Keratinocyte (primary cell): ENCODE measurements at regions not wholly inside any gene's neighbourhood (a gene's known extent, or its start where the extent isn't known, plus 50 kb on each side); places are given as distances from the start of the nearest gene placed in this dataset.

Source experiments
- DNase-seq: peaks from one replicate; pipeline ENCODE4 v3.0.0-alpha.2; 2011; ENCODE audit warnings: low read depth, missing footprints, low spot score
- FAIRE-seq: peaks from 2 replicates; lab custom pipeline; 2011; peaks lifted over from hg19 to GRCh38; lab: Jason Lieb, UNC
- H2AFZ ChIP-seq: 2 replicates; pipeline ENCODE4 v1.6.0; 2012; ENCODE audit warnings: low read length, control low read depth, inconsistent platforms; ENCODE audit not compliant: control insufficient read depth
- H3K27ac ChIP-seq: 2 replicates; pipeline ENCODE4 v1.5.1; 2011; ENCODE audit warnings: low read length; ENCODE audit not compliant: control insufficient read depth, insufficient read depth
- H3K27me3 ChIP-seq: 3 replicates; pipeline ENCODE4 v1.6.0; 2011; ENCODE audit warnings: low read length; ENCODE audit not compliant: control insufficient read depth, insufficient read depth; ENCODE audit errors: extremely low read depth
- H3K36me3 ChIP-seq, 2 experiments: 2 replicates in 1 of 2; 3 replicates in 1 of 2; pipeline ENCODE4 v1.5.1; 2011; ENCODE audit warnings: low read length in 2 of 2, mild to moderate bottlenecking in 1 of 2; ENCODE audit not compliant: control insufficient read depth in 2 of 2, insufficient read depth in 2 of 2; ENCODE audit errors: extremely low read depth in 1 of 2
- H3K4me1 ChIP-seq: 3 replicates; pipeline ENCODE4 v1.5.1; 2011; ENCODE audit warnings: low read length; ENCODE audit not compliant: control insufficient read depth, insufficient read depth; ENCODE audit errors: extremely low read depth
- H3K4me2 ChIP-seq: 3 replicates; pipeline ENCODE4 v1.6.0; 2011; ENCODE audit warnings: low read depth, low read length; ENCODE audit not compliant: control insufficient read depth, insufficient read depth; ENCODE audit errors: extremely low read depth
- H3K4me3 ChIP-seq, 3 experiments: fragments of 200-600 bp in 1 of 3; sonication (generic) in 1 of 3; 2 replicates in 2 of 3; 3 replicates in 1 of 3; pipeline ENCODE4 v1.5.1; 2011 to 2016; ENCODE audit warnings: low read length in 3 of 3, mild to moderate bottlenecking in 3 of 3, control low read depth in 2 of 3, inconsistent platforms in 1 of 3, low read depth in 1 of 3, mixed read lengths in 1 of 3, mixed run types in 1 of 3, moderate library complexity in 1 of 3; ENCODE audit not compliant: control insufficient read depth in 2 of 3, insufficient read depth in 2 of 3; ENCODE audit errors: extremely low read depth in 1 of 3
- H3K79me2 ChIP-seq: 2 replicates; pipeline ENCODE4 v1.6.0; 2012; ENCODE audit warnings: low read length; ENCODE audit not compliant: control insufficient read depth, insufficient read depth
- H3K9ac ChIP-seq: 3 replicates; pipeline ENCODE4 v1.6.0; 2011; ENCODE audit warnings: low read length; ENCODE audit not compliant: control insufficient read depth, insufficient read depth; ENCODE audit errors: extremely low read depth
- H3K9me1 ChIP-seq: 3 replicates; pipeline ENCODE4 v1.6.0; 2011; ENCODE audit warnings: low read length; ENCODE audit not compliant: control insufficient read depth, insufficient read depth; ENCODE audit errors: extremely low read depth
- H3K9me3 ChIP-seq: 2 replicates; pipeline ENCODE4 v1.5.1; 2012; ENCODE audit warnings: low read depth, low read length; ENCODE audit not compliant: control insufficient read depth
- H4K20me1 ChIP-seq: 3 replicates; pipeline ENCODE4 v1.6.0; 2011; ENCODE audit warnings: low read length; ENCODE audit not compliant: control insufficient read depth, insufficient read depth; ENCODE audit errors: extremely low read depth
- EZH2 ChIP-seq: IDR thresholded peaks from one replicate; pipeline ENCODE4 v1.6.1; 2012; ENCODE audit warnings: inconsistent platforms, mild to moderate bottlenecking, low read length, moderate library complexity
- dilution Hi-C: fragments of 300-500 bp; cut with MboI; formaldehyde crosslinking; loops from one replicate; pipeline ENCODE4 v1.7.0; 2020; ENCODE audit warnings: low sequenced_read_pairs; ENCODE audit not compliant: extremely low pct_ligation_motif_present
- TF ChIP-seq, protein P1 (sequence below), 3 experiments: IDR thresholded peaks in 1 of 3; conservative IDR thresholded peaks in 1 of 3; optimal IDR thresholded peaks in 1 of 3; 2 replicates in 2 of 3; 3 replicates in 1 of 3; pipeline versions ENCODE3 to v1.5.1; 2011; ENCODE audit warnings: low read length in 3 of 3, mild to moderate bottlenecking in 3 of 3, moderate library complexity in 2 of 3, control low read depth in 1 of 3, inconsistent platforms in 1 of 3; ENCODE audit not compliant: insufficient read depth in 2 of 3; ENCODE audit errors: extremely low read depth in 1 of 3

DNA sequence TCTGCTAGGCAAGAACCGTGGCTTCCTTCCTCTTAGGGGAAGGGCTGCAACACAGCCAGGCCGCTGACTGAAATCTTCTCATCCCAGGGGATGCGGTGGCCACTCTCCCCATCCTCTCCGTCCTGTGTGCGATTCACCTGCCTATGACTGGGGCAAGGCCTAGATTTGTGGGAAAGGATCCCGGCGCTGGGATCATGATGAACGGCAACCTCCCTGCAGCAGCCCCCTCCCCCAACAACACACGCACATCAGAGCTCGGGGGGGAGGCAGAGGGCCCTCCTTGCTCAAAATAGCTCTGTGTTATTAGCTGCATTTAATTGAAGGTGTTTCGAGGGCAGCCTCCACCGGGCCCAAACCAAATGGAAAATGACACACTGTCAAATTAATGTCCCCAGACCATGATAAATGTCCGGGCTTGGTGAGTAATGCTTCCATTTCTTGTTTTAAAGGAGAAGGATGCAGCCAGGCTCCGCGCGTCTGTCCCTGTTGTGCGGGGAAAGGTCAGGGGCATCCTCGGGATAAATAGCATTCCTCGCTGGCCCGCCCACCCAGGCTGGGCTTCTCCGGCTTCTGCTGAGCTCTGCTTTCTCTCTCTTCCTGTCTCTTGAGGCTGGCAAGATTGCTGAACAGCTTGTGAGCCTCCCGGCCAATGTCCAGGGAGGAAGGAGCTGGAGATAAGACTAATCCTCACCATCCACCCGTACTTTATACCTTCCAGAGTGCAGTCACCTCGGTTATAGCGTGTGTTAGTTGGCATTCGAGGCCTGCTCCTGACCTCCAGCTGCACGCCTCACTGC is 56.4 kb upstream of the TLE3 start:
- no peak overlapping the region for H3K9ac ChIP-seq
- H3K27ac ChIP-seq = no peak overlapping the region
- dilution Hi-C loops = no loop called here
- H3K27me3 ChIP-seq = peaks cover 18% of the 10 kb centered on the region
- no peak overlapping the region for H3K4me3 ChIP-seq
- no peaks in the 10 kb centered on the region for H4K20me1 ChIP-seq
- no peak overlapping the region for H3K4me2 ChIP-seq
- FAIRE-seq = no peak
- no peak for TF ChIP-seq EZH2
- TF ChIP-seq, protein P1, sequence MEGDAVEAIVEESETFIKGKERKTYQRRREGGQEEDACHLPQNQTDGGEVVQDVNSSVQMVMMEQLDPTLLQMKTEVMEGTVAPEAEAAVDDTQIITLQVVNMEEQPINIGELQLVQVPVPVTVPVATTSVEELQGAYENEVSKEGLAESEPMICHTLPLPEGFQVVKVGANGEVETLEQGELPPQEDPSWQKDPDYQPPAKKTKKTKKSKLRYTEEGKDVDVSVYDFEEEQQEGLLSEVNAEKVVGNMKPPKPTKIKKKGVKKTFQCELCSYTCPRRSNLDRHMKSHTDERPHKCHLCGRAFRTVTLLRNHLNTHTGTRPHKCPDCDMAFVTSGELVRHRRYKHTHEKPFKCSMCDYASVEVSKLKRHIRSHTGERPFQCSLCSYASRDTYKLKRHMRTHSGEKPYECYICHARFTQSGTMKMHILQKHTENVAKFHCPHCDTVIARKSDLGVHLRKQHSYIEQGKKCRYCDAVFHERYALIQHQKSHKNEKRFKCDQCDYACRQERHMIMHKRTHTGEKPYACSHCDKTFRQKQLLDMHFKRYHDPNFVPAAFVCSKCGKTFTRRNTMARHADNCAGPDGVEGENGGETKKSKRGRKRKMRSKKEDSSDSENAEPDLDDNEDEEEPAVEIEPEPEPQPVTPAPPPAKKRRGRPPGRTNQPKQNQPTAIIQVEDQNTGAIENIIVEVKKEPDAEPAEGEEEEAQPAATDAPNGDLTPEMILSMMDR (optimal IDR thresholded peaks at IDR 0.05 in 1 of 3, IDR thresholded peaks at IDR 0.05 in 1 of 3, conservative IDR thresholded peaks at IDR 0.05 in 1 of 3; ENCODE audit: extremely low read depth in 1 of 3, insufficient read depth in 2 of 3, low read length in 3 of 3) = no peak
- H3K9me3 ChIP-seq = no peaks in the 10 kb centered on the region
- no peaks in the 10 kb centered on the region for H3K36me3 ChIP-seq
- H2AFZ ChIP-seq = no peak overlapping the region
- no peaks in the 10 kb centered on the region for H3K4me1 ChIP-seq
- no peak for DNase-seq
- H3K9me1 ChIP-seq = no peaks in the 10 kb centered on the region
- H3K79me2 ChIP-seq = no peaks in the 10 kb centered on the region

DNA sequence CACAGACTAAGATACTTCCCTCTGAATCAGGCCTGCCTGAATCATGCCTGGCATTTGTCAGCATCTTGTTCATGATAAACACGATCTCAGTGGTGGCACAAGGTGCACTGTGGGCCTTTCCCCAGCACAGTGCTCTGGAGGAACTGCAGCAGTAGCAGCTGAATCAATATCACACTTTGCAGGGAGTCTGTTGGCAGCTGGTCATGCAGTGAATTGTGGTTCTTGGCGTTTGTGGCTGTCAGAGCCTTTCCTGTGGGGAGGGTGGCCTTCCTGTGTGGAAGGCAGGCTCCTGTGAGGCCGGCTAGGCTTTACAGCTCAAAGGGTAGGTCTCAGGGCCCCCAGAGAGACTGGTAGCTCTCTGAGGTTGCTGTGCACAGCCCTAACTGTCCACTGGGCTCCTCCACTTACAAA is 54.4 kb upstream of the TLE3 start:
- peaks cover 14% of the 10 kb centered on the region for H3K27me3 ChIP-seq
- H3K27ac ChIP-seq = no peak overlapping the region
- no peaks in the 10 kb centered on the region for H3K9me1 ChIP-seq
- dilution Hi-C loops = no loop called here
- H3K79me2 ChIP-seq = no peaks in the 10 kb centered on the region
- no peaks in the 10 kb centered on the region for H4K20me1 ChIP-seq
- H3K4me2 ChIP-seq = no peak overlapping the region
- H3K9ac ChIP-seq = no peak overlapping the region
- FAIRE-seq (no peak), DNase-seq (no peak)
- H3K9me3 ChIP-seq = no peaks in the 10 kb centered on the region
- H3K36me3 ChIP-seq = no peaks in the 10 kb centered on the region
- H3K4me1 ChIP-seq = no peaks in the 10 kb centered on the region
- TF ChIP-seq, protein P1 (optimal IDR thresholded peaks at IDR 0.05 in 1 of 3, IDR thresholded peaks at IDR 0.05 in 1 of 3, conservative IDR thresholded peaks at IDR 0.05 in 1 of 3; ENCODE audit: extremely low read depth in 1 of 3, insufficient read depth in 2 of 3, low read length in 3 of 3) = no peak
- TF ChIP-seq EZH2 = no peak
- H3K4me3 ChIP-seq = no peak overlapping the region
- H2AFZ ChIP-seq = no peak overlapping the region
